Lung (tissue), 11 donors: ENCODE measurements at regions not wholly inside any gene's neighbourhood (a gene's known extent, or its start where the extent isn't known, plus 50 kb on each side); places are given as distances from the start of the nearest gene placed in this dataset.

Experiments used
- ATAC-seq: fragments of 200-7000 bp; cut with Tn5 transposase; one replicate; pipeline ENCODE4 v1.9.1; 2020; ENCODE audit warnings: moderate number of reproducible peaks; ENCODE audit not compliant: insufficient read depth, low FRiP score
- DNase-seq, 3 donors: peaks; one replicate each; pipeline ENCODE4 v3.0.0-alpha.2; 2013 to 2017
- H3K27ac ChIP-seq, 2 donors: one replicate each; pipeline ENCODE4 v1.5.1; 2013; ENCODE audit warnings: mild to moderate bottlenecking in 2 of 2, moderate library complexity in 2 of 2, control low read depth in 1 of 2, inconsistent platforms in 1 of 2, low read depth in 1 of 2, low read length in 1 of 2
- H3K27me3 ChIP-seq, 3 donors: one replicate each; pipeline ENCODE4 v1.5.1; 2013; ENCODE audit warnings: low read length in 2 of 3; ENCODE audit not compliant: control insufficient read depth in 3 of 3, insufficient read depth in 3 of 3
- H3K36me3 ChIP-seq, 4 donors: one replicate each; pipeline ENCODE4 v1.5.1; 2013; ENCODE audit warnings: low read length in 4 of 4, mild to moderate bottlenecking in 1 of 4, moderate library complexity in 1 of 4; ENCODE audit not compliant: control insufficient read depth in 4 of 4, insufficient read depth in 4 of 4
- H3K4me1 ChIP-seq, 5 donors: one replicate each; pipeline ENCODE4 v1.5.1; 2013; ENCODE audit warnings: low read length in 5 of 5, mild to moderate bottlenecking in 2 of 5, moderate library complexity in 1 of 5; ENCODE audit not compliant: control insufficient read depth in 5 of 5, insufficient read depth in 5 of 5
- H3K4me3 ChIP-seq: one replicate; pipeline ENCODE4 v1.5.1; 2013; ENCODE audit warnings: mild to moderate bottlenecking, control low read depth, moderate library complexity
- H3K9ac ChIP-seq, 2 donors: one replicate each; pipeline ENCODE4 v1.5.1; 2013; ENCODE audit warnings: low read length in 2 of 2, control low read depth in 1 of 2; ENCODE audit not compliant: insufficient read depth in 1 of 2
- H3K9me3 ChIP-seq, 4 donors: one replicate each; pipeline ENCODE4 v1.5.1; 2013; ENCODE audit warnings: low read length in 3 of 4, mild to moderate bottlenecking in 1 of 4, moderate library complexity in 1 of 4; ENCODE audit not compliant: control insufficient read depth in 4 of 4, insufficient read depth in 3 of 4
- WGBS, 2 donors: extraction: QIAGEN DNeasy Blood & Tissue Kit; methylation state at CpG; one replicate each; pipeline ENCODE4 v1.1.7; 2013; 5-methylcytosine and 5-hydroxymethylcytosine counted together
- TF ChIP-seq, protein P1 (sequence below): IDR thresholded peaks from 2 replicates; pipeline ENCODE4 v1.5.1; 2012; ENCODE audit warnings: mild to moderate bottlenecking; ENCODE audit errors: control extremely low read depth, extremely low read depth
- donor health status: control.
- donor health status: control.
- donor health status: Bipolar disorder and iron deficiency.
- donor health status: healthy.
- donor health status: DM: yes; HTN: yes; CAD: no.

DNA sequence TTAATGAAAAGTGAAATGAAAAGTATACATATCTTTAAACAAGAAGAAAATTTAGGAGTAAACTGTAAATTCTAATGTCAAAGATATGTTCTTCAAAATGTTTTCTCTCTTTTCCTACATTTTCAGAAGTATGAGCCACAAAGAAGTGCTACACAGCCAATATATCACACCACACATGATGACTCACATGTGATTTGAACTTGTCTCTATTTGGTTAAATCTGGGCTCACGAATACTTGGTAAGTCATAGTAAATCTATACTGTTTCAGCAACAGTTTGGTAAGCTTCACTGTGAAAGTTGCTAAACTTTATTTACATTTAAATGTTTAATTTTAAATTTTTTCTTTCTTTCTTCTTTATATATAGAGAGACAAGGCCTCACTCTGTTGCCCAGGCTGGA is 380.6 kb upstream of the IGFBP3 start:
- ATAC-seq, result no peak
- H3K27me3 ChIP-seq, result no peaks in the 10 kb centered on the region
- H3K36me3 ChIP-seq, result no peaks in the 10 kb centered on the region
- no peaks in the 10 kb centered on the region for H3K4me1 ChIP-seq
- H3K27ac ChIP-seq, result no peak overlapping the region
- no peaks in the 10 kb centered on the region for H3K9me3 ChIP-seq
- WGBS, 2 donors, result 86 to 91% methylated on average over 1 of the region's 1 CpG
- H3K9ac ChIP-seq, result no peak overlapping the region
- no peak overlapping the region for H3K4me3 ChIP-seq
- TF ChIP-seq, protein P1, sequence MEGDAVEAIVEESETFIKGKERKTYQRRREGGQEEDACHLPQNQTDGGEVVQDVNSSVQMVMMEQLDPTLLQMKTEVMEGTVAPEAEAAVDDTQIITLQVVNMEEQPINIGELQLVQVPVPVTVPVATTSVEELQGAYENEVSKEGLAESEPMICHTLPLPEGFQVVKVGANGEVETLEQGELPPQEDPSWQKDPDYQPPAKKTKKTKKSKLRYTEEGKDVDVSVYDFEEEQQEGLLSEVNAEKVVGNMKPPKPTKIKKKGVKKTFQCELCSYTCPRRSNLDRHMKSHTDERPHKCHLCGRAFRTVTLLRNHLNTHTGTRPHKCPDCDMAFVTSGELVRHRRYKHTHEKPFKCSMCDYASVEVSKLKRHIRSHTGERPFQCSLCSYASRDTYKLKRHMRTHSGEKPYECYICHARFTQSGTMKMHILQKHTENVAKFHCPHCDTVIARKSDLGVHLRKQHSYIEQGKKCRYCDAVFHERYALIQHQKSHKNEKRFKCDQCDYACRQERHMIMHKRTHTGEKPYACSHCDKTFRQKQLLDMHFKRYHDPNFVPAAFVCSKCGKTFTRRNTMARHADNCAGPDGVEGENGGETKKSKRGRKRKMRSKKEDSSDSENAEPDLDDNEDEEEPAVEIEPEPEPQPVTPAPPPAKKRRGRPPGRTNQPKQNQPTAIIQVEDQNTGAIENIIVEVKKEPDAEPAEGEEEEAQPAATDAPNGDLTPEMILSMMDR, result no peak
- no peak for DNase-seq

DNA sequence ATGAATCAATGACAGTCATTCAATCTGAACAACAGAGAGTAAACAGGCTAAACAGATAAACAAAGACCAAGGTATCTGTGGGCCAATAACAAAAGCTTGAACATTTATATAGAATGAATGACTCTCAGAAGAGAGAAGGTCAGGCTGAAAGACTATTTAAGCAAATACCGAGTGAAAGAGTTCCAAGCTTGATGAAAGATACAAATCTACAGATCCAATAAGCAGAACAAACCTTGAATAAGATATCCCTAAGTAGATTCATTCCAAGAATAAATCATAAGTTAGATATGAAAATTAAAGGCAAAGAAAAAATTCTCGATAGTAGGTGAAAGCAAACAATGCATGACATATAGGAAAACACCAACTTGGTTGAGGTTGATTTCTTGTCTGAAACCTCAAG is 376.4 kb upstream of the IGFBP3 start:
- Histone ChIP-seq H3K27ac (no peak overlapping the region), H3K9ac (no peak overlapping the region), H3K4me1 (no peaks in the 10 kb centered on the region), H3K27me3 (no peaks in the 10 kb centered on the region), H3K9me3 (peaks cover 0 to 6% (median 0%) of the 10 kb centered on the region in 4 donors), H3K36me3 (no peaks in the 10 kb centered on the region), H3K4me3 (no peak overlapping the region)
- ATAC-seq (no peak), DNase-seq (no peak)
- TF ChIP-seq, protein P1, result no peak
- WGBS, 2 donors, result 94% methylated on average over 2 of the region's 2 CpGs

DNA sequence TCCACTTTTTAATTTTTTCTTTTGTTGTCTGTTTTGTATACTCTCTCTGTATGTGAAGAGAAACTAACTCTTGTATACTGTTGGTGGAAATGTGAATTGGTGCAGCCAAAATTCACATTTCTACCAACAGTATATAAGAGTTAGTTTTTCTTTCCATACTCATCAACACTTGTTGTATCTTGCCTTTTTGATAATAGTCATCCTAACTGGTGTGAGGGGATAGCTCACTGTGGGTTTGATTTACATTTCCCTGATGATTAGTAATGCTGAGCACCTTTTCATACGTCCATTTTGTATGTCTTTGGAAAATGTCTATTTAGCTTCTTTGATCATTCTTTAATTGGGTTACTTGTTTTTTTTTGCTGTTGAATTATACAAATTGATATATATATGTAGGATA is 375.5 kb upstream of the IGFBP3 start:
- Histone ChIP-seq H3K9me3 (peaks cover 0 to 6% (median 0%) of the 10 kb centered on the region in 4 donors), H3K9ac (no peak overlapping the region), H3K36me3 (no peaks in the 10 kb centered on the region), H3K4me1 (no peaks in the 10 kb centered on the region), H3K4me3 (no peak overlapping the region), H3K27me3 (no peaks in the 10 kb centered on the region), H3K27ac (no peak overlapping the region)
- ATAC-seq (no peak), DNase-seq (no peak)
- TF ChIP-seq, protein P1, result no peak
- WGBS, 2 donors, result 93 to 100% methylated on average over 1 of the region's 1 CpG

DNA sequence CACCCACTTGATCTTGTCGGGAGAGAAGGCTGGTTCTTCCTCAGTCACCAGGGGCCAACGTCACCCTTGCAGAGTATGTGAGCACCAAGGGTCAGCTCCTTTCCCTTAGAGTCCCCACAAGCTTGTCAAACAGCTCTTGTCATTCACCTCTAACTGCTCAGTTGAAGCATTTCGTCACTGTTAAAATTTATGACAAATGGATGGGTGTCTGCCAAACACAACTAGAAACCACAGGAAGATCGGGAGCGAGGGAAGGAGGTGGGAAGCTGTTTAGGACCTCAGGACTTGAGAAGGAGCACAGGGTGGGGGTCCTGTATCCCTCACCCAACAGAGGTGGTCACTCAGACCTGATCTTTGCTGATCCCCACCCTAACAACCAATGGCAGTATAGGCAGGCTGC is 373.3 kb upstream of the IGFBP3 start:
- TF ChIP-seq, protein P1, result no peak
- Histone ChIP-seq H3K9ac (no peak overlapping the region), H3K27me3 (no peaks in the 10 kb centered on the region), H3K4me1 (peaks cover 0 to 8% (median 3%) of the 10 kb centered on the region in 5 donors), H3K27ac (no peak overlapping the region), H3K36me3 (no peaks in the 10 kb centered on the region), H3K4me3 (no peak overlapping the region), H3K9me3 (peaks cover 0 to 6% (median 0%) of the 10 kb centered on the region in 4 donors)
- DNase-seq (no peak), ATAC-seq (no peak)
- 71 to 86% methylated on average over 5 of the region's 5 CpGs for WGBS, 2 donors
